Hindlimb muscle (tissue), 1 donor: ENCODE measurements at regions not wholly inside any gene's neighbourhood (a gene's known extent, or its start where the extent isn't known, plus 50 kb on each side); places are given as distances from the start of the nearest gene placed in this dataset.
"Not testable (repeated sequence)": the region's sequence is repeated elsewhere in the genome, so short reads cannot be mapped to it uniquely, and the experiment has no call there.

Experiments
- DNase-seq: peaks from one replicate; pipeline ENCODE4 v3.0.0-alpha.2; 2013

GRCh38 chr12:91655966-91656365 lies 473.3 kb upstream of the DCN start:
- no peak for DNase-seq

- no peak for DNase-seq
Measured at GRCh38 chr12:91654087-91654486, 471.5 kb upstream of the DCN start.

GRCh38 chr12:91651728-91652127 lies 469.1 kb upstream of the DCN start:
- no peak for DNase-seq

- DNase-seq, result no peak
Measured at GRCh38 chr12:91643763-91644162, 461.1 kb upstream of the DCN start.

- no peak for DNase-seq
Measured at GRCh38 chr12:91640021-91640420, 457.4 kb upstream of the DCN start.

GRCh38 chr12:91639327-91639726 lies 456.7 kb upstream of the DCN start:
- DNase-seq, result no peak

- no peak for DNase-seq
Measured at GRCh38 chr12:91637789-91638624, 455.4 kb upstream of the DCN start.

- no peak for DNase-seq
Measured at GRCh38 chr12:91636721-91637120, 454.1 kb upstream of the DCN start.

- not testable (repeated sequence) for DNase-seq
Measured at GRCh38 chr12:91634386-91634713, 451.7 kb upstream of the DCN start.

- no peak for DNase-seq
Measured at GRCh38 chr12:91633734-91634357, 451.2 kb upstream of the DCN start.

- DNase-seq, result no peak
Measured at GRCh38 chr12:91633206-91633605, 450.6 kb upstream of the DCN start.

- DNase-seq, result no peak
Measured at GRCh38 chr12:91632042-91632786, 449.6 kb upstream of the DCN start.

GRCh38 chr12:91630596-91631293 lies 448.1 kb upstream of the DCN start:
- no peak for DNase-seq

- DNase-seq, result no peak
Measured at GRCh38 chr12:91630083-91630482, 447.5 kb upstream of the DCN start.

- DNase-seq, result no peak
Measured at GRCh38 chr12:91629440-91629839, 446.8 kb upstream of the DCN start.

- no peak for DNase-seq
Measured at GRCh38 chr12:91628656-91629055, 446.0 kb upstream of the DCN start.

- no peak for DNase-seq
Measured at GRCh38 chr12:91627225-91627624, 444.6 kb upstream of the DCN start.

- no peak for DNase-seq
Measured at GRCh38 chr12:91622981-91623380, 440.4 kb upstream of the DCN start.

GRCh38 chr12:91622037-91622436 lies 439.4 kb upstream of the DCN start:
- DNase-seq, result no peak

- no peak for DNase-seq
Measured at GRCh38 chr12:91620992-91621391, 438.4 kb upstream of the DCN start.

- DNase-seq, result no peak
Measured at GRCh38 chr12:91620422-91620821, 437.8 kb upstream of the DCN start.

GRCh38 chr12:91618281-91618680 lies 435.7 kb upstream of the DCN start:
- DNase-seq, result no peak

GRCh38 chr12:91617818-91618217 lies 435.2 kb upstream of the DCN start:
- DNase-seq, result no peak
